NCI-H774 (cell line): ENCODE measurements at regions not wholly inside any gene's neighbourhood (a gene's known extent, or its start where the extent isn't known, plus 50 kb on each side); places are given as distances from the start of the nearest gene placed in this dataset.
"Not testable (repeated sequence)": the region's sequence is repeated elsewhere in the genome, so short reads cannot be mapped to it uniquely, and the experiment has no call there.

Experiments
- DNase-seq: peaks from one replicate; lab custom pipeline; 2025; lab: John Stamatoyannopoulos, UW

DNA sequence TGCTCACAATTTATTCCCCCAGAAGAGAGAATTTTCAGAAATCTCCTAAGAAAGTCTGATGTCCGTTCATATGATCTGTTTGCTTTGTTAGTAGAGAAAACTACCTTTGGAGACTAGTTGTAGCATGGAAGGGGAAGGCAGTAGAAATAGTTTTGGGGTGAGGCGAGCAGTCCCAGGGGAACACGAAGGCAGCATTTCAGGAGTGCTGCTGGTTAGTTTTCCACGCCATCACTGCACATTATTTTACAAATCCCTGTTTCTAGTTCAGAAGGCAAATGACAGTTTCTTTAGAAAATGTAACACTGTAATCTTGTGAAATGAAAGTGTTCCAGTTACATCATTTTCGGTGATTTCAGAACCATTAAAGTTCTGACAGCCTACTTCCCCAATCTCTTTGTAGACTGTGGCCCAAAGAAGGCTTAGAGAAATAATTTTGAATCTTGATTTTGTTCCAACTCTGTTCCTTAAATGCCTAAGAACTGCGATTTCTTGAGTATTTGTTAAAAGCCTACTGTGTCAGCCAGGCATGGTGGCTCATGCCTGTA is 123.8 kb downstream of the LAT start:
- not testable (repeated sequence) for DNase-seq

DNA sequence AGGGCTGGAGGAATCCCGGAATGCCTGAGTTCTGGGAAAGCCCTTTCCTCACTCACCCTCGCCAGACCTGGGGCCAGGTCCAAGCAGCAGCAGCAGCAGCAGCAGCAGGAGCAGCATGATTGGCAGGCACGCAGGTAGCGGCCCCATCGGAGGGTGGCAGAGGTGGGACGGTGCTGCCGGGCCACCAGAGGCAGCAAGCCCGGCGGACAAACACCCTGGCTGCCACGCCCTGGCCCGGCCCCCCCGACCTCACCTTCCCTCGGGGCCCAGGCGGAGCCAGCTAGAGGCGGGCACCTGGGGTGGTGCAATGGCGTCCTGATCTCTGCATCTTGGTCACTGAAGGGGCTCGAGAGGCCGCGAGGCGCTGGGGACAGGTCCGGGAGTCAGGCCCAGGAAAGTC is 122.4 kb downstream of the LAT start:
- peak; percentile 55 for DNase-seq

DNA sequence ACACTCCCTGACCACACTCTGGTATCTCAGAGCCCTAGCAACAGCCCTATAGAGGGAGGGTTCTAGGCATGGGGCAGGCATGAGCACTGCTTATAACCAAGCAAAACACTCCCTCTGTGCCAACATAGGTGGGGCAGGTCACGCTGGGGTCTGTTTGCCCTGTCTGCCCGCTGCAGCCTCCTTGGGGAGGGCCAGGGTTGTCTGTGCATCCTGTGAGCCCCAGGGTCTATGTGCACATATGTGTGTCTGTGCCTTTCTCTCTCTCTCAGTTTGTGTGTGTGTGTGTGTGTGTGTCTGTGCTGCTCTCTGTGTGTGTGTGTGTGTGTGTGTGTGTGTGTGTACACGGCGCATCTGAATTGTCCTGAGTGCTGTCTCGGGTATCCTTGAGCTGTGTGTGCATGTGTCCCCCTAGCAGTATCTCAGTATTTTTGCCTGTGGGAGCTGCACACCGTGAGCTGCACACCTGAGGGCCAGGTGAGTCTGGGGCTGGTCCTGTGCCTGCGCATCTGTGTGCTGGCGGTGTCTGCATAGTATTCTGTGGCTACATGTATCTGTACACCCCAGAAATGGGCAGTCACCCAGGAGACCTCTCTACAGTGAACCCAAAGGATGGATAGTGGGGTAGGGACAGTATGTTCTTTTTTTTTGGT is 121.5 kb downstream of the LAT start:
- DNase-seq: not testable (repeated sequence)

DNA sequence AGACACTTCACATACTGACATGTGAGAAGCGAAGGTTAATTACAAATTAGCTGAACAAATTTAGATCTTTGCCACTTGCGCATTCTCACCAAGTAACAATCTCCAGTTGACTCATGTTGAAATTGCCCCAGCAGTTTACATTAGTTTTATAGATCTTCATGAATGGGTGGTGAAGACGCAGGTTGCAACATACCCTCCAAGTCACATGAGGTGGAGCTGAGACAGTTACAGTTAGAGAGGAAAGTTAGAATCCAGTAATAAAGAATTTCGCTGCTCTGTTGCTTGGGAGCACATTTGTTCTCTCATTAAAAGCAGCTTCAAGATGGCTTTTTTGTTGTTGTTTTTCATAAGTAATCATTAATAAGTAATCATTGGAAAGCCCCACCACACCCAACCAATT is 119.7 kb downstream of the LAT start:
- DNase-seq: not testable (repeated sequence)

DNA sequence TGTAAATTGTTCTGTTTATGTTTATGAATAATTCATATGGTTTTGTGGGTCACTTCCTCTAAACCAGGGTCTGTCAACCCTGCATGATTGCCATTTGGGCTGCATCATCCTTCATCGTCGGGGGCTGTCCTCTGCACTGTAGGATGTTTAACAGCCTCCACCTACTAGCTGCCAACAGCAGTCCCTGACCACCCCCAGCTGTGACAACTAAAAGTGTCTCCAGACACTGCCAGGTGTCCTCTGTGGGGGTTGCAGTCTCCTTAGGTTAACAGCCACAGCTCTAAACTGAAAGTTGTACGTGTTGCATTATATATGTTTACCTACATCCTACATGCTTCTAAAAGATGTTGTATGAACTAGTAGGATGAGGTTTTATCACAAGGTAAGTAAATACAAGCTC is 113.1 kb downstream of the LAT start:
- not testable (repeated sequence) for DNase-seq

DNA sequence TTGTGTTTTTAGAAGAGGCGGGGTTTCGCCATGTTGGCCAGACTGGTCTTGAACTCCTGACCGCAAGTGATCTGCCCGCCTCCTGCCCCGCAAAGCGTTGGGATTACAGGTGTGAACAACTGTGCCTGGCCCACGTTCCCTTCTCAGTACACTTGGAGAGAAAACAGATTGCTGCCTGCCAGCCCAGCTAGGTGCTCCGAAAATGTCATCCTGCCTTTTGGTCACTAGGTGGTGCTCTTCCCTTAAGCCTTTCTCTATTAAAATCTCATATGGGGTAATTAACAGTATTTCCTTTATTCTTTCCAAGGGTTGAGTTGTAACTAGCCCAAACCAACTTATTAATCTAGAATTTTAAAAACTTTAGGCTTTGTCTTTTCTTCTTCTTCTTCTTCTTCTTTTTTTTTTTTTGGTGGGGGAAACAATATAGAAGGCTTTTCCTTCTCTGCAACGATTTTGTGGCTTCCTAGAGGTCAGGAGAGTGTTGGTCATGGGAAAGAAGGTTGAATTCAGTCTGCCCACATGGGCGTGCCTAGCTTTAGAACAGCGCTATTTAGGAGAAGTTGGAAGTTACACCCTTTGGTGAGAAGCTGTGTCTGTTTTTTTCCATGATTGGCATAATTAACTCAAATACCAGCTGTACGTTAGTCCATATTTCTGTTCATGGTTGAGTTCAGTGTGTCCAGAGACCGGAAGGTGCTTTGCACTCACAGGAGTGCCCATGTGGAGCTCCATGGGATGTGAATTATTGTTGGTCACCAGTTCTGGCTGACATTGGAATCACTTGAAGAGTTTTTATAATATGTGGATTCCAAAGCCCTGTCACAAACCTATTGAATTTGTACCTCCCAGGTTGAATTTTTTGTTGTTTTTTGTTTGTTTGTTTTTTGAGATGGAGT is 110.1 kb downstream of the LAT start:
- not testable (repeated sequence) for DNase-seq

DNA sequence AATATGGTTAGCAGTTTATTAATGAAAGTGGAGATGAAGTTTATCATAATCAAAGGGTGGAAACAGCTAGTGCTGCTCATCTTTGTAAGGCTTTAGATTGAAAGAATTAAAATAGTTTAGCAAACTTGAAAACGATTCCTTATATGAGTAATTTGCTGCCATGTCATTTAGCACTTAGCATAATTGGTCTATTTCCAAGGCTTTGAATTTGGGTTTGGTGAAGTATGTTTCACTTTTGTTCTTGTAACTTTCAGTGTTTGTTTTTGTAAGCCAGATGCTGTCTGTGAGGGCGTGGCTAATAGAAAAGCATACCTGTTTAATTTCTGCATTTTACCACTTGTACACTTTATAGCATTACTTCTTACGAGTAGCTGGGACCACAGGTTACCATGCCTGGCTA is 109.5 kb downstream of the LAT start:
- not testable (repeated sequence) for DNase-seq

DNA sequence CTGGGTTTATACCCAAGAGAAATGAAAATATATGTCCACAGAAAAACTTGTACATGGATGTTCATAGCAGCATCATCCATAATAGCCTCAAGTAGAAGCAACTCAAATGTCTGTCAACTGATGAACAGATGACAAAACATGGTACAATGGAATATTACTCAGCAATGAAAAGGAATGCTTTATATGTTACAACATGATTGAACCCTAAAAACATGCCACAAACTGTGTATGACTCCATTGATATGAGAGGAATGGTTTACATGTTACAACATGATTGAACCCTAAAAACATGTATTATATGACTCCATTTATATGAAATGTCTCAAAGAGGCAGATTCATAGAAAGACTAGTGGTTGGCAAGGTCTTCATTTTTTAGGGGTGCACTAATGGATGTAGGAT is 104.8 kb downstream of the LAT start:
- not testable (repeated sequence) for DNase-seq

DNA sequence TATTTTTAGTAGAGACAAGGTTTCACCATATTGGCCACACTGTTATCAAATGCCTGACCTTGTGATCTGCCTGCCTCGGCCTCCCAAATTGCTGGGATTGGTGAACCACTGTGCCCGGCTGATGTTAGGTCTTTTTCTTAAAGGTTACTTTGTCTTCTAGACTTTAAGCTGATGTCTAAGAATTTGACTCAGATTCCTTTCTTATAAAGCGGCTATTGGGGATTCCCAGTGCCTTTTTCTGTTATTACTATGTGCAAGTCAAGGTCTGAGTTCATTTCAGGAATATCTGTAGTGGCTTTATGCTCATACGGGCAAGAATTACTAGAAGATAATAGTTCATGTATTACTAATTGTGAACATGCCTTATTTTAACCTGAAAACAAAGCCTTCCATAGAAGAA is 102.8 kb downstream of the LAT start:
- DNase-seq: not testable (repeated sequence)

DNA sequence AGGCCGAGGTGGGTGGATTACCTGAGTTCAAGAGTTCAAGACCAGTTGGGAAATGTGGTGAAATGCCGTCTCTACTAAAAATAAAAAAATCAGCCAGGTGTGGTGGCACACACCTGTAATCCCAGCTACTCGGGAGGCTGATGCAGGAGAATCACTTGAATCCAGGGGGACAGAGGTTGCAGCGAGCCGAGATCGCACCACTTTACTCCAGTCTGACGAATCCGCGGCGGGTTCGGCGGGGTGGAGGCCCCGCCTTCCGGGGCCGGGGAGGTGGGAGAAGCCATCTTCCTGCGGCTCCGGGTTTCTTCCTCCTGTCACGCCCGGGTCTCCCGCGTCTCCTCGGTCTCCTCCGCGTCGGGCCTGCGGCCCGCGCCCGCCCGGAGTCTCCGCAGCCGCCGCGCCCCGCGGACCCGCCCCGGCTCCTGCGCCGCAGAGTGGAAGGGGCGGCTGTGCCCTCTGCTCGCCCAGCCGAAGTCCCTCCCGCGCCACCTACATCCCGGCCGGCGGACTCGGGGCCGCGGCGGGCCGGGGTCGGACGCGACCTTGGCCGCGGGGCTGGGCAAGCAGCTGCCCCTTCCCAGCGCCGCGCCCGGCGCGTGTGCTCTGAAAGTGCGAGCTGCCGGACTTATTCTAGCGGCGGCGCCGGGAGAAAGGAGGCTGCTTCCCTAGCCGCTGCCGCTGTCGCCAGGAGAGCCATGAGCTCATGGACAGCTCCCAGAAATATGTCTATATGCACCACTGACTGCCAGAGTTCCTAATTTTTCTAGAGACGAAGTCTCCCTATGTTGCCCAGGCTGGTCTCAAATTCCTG is 97.2 kb downstream of the LAT start:
- not testable (repeated sequence) for DNase-seq

DNA sequence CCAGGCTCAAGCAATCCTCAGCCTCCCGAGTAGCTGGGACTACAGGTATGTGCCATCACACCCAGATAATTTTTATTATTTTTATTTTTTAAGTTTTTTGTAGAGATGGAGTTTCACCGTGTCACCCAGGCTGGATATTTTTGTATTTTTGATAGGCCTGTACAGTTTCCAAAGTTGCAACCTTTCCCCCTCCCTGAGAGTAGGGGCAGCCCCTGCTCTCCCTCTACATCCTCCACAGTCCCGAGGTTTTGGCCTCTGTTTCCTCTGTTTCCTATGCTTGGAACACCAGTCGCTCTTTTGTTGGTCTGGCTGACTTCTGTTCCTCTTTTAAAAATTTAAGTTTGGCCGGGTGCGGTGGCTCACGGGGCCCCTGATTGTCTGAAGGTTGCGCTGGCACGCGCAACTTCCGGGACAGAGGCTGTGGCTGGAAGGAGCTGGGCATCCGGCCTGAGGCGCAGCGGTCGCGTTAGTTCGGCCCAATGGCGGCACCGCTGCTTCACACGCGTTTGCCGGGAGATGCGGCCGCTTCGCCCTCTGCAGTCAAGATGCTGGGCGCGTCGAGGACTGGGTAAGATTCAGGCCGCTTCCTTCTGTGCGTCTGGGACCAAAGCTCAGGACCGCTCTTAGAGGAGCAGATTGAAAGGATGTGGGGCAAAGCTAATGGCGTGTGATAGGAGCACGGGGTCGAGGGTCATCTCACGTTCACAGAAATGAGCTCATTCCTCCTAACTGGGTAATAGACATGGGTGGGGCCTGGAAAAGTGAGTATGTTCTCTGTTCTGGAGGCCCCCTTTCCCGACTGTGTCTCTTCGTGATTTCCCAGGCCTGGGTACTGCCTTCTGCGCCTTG is 89.9 kb downstream of the LAT start:
- not testable (repeated sequence) for DNase-seq

DNA sequence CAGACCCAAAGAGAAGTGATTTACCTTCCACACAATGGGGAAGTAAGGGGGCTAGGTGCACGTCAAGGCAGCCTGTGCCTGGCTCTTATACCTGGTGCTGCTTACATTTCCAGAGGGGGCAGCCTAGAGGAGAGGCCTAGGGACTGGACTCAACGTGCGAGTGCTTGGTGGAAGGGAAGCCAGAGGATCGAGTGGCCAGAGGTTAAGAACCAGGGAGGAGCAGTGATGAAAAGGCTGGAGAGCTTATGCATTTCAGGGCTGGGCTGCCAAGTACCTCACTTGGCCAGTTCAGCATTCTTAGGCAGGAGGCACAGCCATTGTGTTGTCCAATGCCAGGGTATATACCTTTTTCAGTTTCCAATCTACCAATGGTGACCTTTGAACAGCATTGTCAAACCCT is 77.4 kb downstream of the LAT start:
- DNase-seq: not testable (repeated sequence)

DNA sequence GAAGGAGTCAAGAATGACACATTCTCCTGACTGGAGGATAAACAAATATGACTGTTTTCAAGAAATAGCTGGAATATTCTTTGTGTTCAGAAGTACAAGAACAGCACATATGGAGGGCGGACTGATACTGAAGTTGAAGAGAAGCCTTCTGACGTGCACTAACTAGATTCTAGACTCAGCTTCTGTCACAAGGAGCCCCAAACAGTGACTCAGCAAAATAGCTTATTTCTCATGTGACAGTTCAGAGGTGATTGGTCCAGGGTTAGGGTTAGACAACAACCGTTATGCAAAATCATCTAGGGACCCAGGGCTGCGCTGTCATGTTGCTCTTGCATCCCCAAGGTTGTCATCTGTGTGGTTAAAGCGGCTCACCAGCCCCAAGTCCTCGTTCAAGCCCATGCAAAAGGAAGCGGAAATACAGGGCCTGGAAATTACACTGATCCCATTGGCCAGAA is 76.6 kb downstream of the LAT start:
- not testable (repeated sequence) for DNase-seq

DNA sequence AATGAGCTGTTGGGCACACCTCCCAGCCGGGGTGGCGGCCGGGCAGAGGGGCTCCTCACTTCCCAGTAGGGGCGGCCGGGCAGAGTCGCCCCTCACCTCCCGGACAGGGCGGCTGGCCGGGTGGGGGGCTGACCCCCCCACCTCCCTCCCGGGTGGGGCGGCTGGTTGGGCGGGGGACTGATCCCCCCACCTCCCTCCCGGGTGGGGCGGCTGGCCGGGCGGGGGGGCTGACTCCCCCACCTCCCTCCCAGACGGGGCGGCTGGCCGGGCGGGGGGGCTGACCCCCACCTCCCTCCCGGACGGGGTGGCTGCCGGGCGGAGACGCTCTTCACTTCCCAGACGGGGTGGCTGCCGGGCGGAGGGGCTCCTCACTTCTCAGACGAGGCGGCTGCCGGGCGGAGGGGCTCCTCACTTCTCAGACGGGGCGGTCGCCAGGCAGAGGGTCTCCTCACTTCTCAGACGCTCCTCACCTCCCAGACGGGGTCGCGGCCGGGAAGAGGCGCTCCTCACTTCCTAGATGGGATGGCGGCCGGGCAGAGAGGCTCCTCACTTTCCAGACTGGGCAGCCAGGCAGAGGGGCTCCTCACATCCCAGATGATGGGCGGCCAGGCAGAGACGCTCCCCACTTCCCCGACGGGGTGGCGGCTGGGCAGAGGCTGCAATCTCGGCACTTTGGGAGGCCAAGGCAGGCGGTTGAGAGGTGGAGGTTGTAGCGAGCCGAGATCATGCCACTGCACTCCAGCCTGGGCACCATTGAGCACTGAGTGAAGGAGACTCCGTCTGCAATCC is 75.4 kb downstream of the LAT start:
- DNase-seq: not testable (repeated sequence)

DNA sequence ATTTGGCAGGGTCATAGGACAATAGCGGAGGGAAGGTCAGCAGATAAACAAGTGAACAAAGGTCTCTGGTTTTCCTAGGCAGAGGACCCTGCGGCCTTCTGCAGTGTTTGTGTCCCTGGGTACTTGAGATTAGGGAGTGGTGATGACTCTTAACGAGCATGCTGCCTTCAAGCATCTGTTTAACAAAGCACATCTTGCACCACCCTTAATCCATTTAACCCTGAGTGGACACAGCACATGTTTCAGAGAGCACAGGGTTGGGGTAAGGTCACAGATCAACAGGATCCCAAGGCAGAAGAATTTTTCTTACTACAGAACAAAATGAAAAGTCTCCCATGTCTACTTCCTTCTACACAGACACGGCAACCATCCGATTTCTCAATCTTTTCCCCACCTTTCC is 74.7 kb downstream of the LAT start:
- DNase-seq: not testable (repeated sequence)
